H7 (cell line): ENCODE measurements at regions not wholly inside any gene's neighbourhood (a gene's known extent, or its start where the extent isn't known, plus 50 kb on each side); places are given as distances from the start of the nearest gene placed in this dataset.
A peak's percentile ranks its signal among the peaks of the same experiment; 100 is the strongest.
"Not testable (repeated sequence)": the region's sequence is repeated elsewhere in the genome, so short reads cannot be mapped to it uniquely, and the experiment has no call there.

ENCODE experiments used
- DNase-seq: peaks from one replicate; pipeline ENCODE4 v3.0.0; 2012
- H3K27me3 ChIP-seq: 2 replicates; pipeline ENCODE4 v1.6.0; 2011; ENCODE audit warnings: mild to moderate bottlenecking, low read length; ENCODE audit not compliant: control insufficient read depth, insufficient read depth
- H3K36me3 ChIP-seq: replicated peaks from 2 replicates; pipeline ENCODE4 v1.5.1; 2011; ENCODE audit warnings: low read length; ENCODE audit not compliant: control insufficient read depth, insufficient read depth
- H3K4me3 ChIP-seq: 2 replicates; pipeline ENCODE4 v1.5.1; 2011; ENCODE audit warnings: low read depth, mild to moderate bottlenecking, control low read depth, low read length, moderate library complexity; ENCODE audit not compliant: insufficient read depth

- peak; percentile 52 for DNase-seq
Measured at GRCh38 chr4:53706422-53707032, 115.2 kb upstream of the LNX1 start.

GRCh38 chr4:53705972-53706371, 114.7 kb upstream of the LNX1 start:
- DNase-seq: no peak
- H3K27me3 ChIP-seq: no peaks in the 10 kb centered on the region
- H3K4me3 ChIP-seq: no peak overlapping the region
- no peaks in the 10 kb centered on the region for H3K36me3 ChIP-seq

More at GRCh38 chr4:53706422-53707032, 115.2 kb upstream of the LNX1 start:
- Histone ChIP-seq H3K4me3 (no peak overlapping the region), H3K27me3 (no peaks in the 10 kb centered on the region), H3K36me3 (no peaks in the 10 kb centered on the region)

GRCh38 chr4:53705151-53705764, 114.0 kb upstream of the LNX1 start:
- DNase-seq: no peak

GRCh38 chr4:53704329-53704728, 113.0 kb upstream of the LNX1 start:
- Histone ChIP-seq H3K4me3 (no peak overlapping the region), H3K36me3 (no peaks in the 10 kb centered on the region), H3K27me3 (no peaks in the 10 kb centered on the region)
- no peak for DNase-seq

More at GRCh38 chr4:53705151-53705764, 114.0 kb upstream of the LNX1 start:
- H3K4me3 ChIP-seq: no peak overlapping the region
- no peaks in the 10 kb centered on the region for H3K36me3 ChIP-seq
- no peaks in the 10 kb centered on the region for H3K27me3 ChIP-seq

- Histone ChIP-seq H3K4me3 (no peak overlapping the region), H3K36me3 (no peaks in the 10 kb centered on the region), H3K27me3 (no peaks in the 10 kb centered on the region)
- no peak for DNase-seq
Measured at GRCh38 chr4:53703267-53703655, 112.0 kb upstream of the LNX1 start.

- no peaks in the 10 kb centered on the region for H3K27me3 ChIP-seq
- no peak overlapping the region for H3K4me3 ChIP-seq
- H3K36me3 ChIP-seq: no peaks in the 10 kb centered on the region
- DNase-seq: peak; percentile 47
Measured at GRCh38 chr4:53702334-53703266, 111.3 kb upstream of the LNX1 start.

GRCh38 chr4:53701260-53701659, 110.0 kb upstream of the LNX1 start:
- H3K27me3 ChIP-seq, H3K4me3 ChIP-seq, DNase-seq, H3K36me3 ChIP-seq: not testable (repeated sequence)

GRCh38 chr4:53699310-53699709, 108.0 kb upstream of the LNX1 start:
- H3K27me3 ChIP-seq, H3K36me3 ChIP-seq, H3K4me3 ChIP-seq, DNase-seq: not testable (repeated sequence)

GRCh38 chr4:53697016-53697685, 105.9 kb upstream of the LNX1 start:
- Histone ChIP-seq H3K27me3 (no peaks in the 10 kb centered on the region), H3K4me3 (no peak overlapping the region), H3K36me3 (no peaks in the 10 kb centered on the region)
- DNase-seq: no peak

GRCh38 chr4:53695540-53696463, 104.5 kb upstream of the LNX1 start:
- H3K4me3 ChIP-seq: no peak overlapping the region
- no peaks in the 10 kb centered on the region for H3K27me3 ChIP-seq
- DNase-seq: no peak
- H3K36me3 ChIP-seq: no peaks in the 10 kb centered on the region

GRCh38 chr4:53694666-53695065, 103.4 kb upstream of the LNX1 start:
- no peak overlapping the region for H3K4me3 ChIP-seq
- H3K36me3 ChIP-seq: no peaks in the 10 kb centered on the region
- H3K27me3 ChIP-seq: no peaks in the 10 kb centered on the region
- DNase-seq: no peak

- H3K27me3 ChIP-seq: no peaks in the 10 kb centered on the region
- no peak overlapping the region for H3K4me3 ChIP-seq
- no peak for DNase-seq
- no peaks in the 10 kb centered on the region for H3K36me3 ChIP-seq
Measured at GRCh38 chr4:53693909-53694308, 102.6 kb upstream of the LNX1 start.

GRCh38 chr4:53693408-53693807, 102.1 kb upstream of the LNX1 start:
- Histone ChIP-seq H3K36me3 (no peaks in the 10 kb centered on the region), H3K4me3 (no peak overlapping the region), H3K27me3 (no peaks in the 10 kb centered on the region)
- no peak for DNase-seq
